ENCODE measurements at regions not wholly inside any gene's neighbourhood (a gene's known extent, or its start where the extent isn't known, plus 50 kb on each side); places are given as distances from the start of the nearest gene placed in this dataset.

DNA sequence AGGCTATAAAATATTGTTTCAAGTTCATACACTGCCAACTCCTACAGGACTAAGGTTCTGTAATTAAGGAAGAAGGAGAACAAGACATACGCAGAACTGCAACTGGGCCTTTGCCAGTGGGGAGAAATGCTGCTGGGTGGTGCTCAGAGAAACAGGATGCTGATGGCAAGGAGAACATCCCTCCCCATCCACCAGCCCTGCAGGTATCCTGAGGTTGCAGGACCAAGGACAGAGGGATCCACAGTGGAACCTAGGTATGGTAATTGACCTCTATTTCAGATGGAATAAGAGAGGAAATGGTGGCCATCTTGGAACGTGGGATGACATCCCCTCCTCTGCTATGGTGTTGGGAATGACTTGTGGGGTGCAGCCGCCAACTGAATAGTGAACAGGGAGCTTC is 206.3 kb upstream of the S1PR3 start:
- TF ChIP-seq POLR2AphosphoS5 (IDR thresholded peaks at IDR 0.05; ENCODE audit: low read depth, low read length) (no peak), REST (IDR thresholded peaks at IDR 0.05; ENCODE audit: insufficient read depth in 1 of 2, low read depth in 2 of 2, low read length in 2 of 2) (peak; percentile 44 to 74; a peak in 2 of 4 replicates)

- TF ChIP-seq SIN3A (IDR thresholded peaks at IDR 0.05; ENCODE audit: borderline replicate concordance, insufficient read depth, low read length) (no peak), POLR2AphosphoS5 (IDR thresholded peaks at IDR 0.05; ENCODE audit: low read depth, low read length) (no peak), FOXP2 (optimal IDR thresholded peaks at IDR 0.05; ENCODE audit: borderline replicate concordance, extremely low read depth, extremely low read length, insufficient read depth) (no peak), TAF1 (IDR thresholded peaks at IDR 0.05; ENCODE audit: borderline replicate concordance, insufficient read depth, low read length) (no peak), REST (IDR thresholded peaks at IDR 0.05; ENCODE audit: insufficient read depth in 1 of 2, low read depth in 2 of 2, low read length in 2 of 2) (no peak)
Measured at GRCh38 chr9:88786291-88787079, 204.8 kb upstream of the S1PR3 start.

- TF ChIP-seq FOXP2 (optimal IDR thresholded peaks at IDR 0.05; ENCODE audit: borderline replicate concordance, extremely low read depth, extremely low read length, insufficient read depth), result no peak
- TF ChIP-seq POLR2AphosphoS5 (IDR thresholded peaks at IDR 0.05; ENCODE audit: low read depth, low read length), result no peak
- no peak for TF ChIP-seq TAF1 (IDR thresholded peaks at IDR 0.05; ENCODE audit: borderline replicate concordance, insufficient read depth, low read length)
- TF ChIP-seq SIN3A (IDR thresholded peaks at IDR 0.05; ENCODE audit: borderline replicate concordance, insufficient read depth, low read length), result no peak
- no peak for TF ChIP-seq REST (IDR thresholded peaks at IDR 0.05; ENCODE audit: insufficient read depth in 1 of 2, low read depth in 2 of 2, low read length in 2 of 2)
Measured at GRCh38 chr9:88789785-88790184, 201.5 kb upstream of the S1PR3 start.

GRCh38 chr9:88791105-88791805 is 200.0 kb upstream of the S1PR3 start:
- TF ChIP-seq FOXP2 (optimal IDR thresholded peaks at IDR 0.05; ENCODE audit: borderline replicate concordance, extremely low read depth, extremely low read length, insufficient read depth) (no peak), REST (IDR thresholded peaks at IDR 0.05; ENCODE audit: insufficient read depth in 1 of 2, low read depth in 2 of 2, low read length in 2 of 2) (no peak), POLR2AphosphoS5 (IDR thresholded peaks at IDR 0.05; ENCODE audit: low read depth, low read length) (no peak), TAF1 (IDR thresholded peaks at IDR 0.05; ENCODE audit: borderline replicate concordance, insufficient read depth, low read length) (no peak), SIN3A (IDR thresholded peaks at IDR 0.05; ENCODE audit: borderline replicate concordance, insufficient read depth, low read length) (no peak)

All from PFSK-1 (cell line).